Activated naive CD4-positive, alpha-beta T cell treated with anti-CD3 and anti-CD28 coated beads, Interleukin-2, amount 10 ng/mL, durations not matched to agents 7 days and 5 days (primary cell): ENCODE measurements at regions not wholly inside any gene's neighbourhood (a gene's known extent, or its start where the extent isn't known, plus 50 kb on each side); places are given as distances from the start of the nearest gene placed in this dataset.
"Not testable (repeated sequence)": the region's sequence is repeated elsewhere in the genome, so short reads cannot be mapped to it uniquely, and the experiment has no call there.

Source experiments
- CTCF ChIA-PET: fragments of 350-600 bp; sonication (Branson Sonifier 250); formaldehyde crosslinking; loops from one replicate; lab custom pipeline; 2021; ENCODE audit warnings: antibody characterized with exemption; lab: Charles Lee
- DNase-seq: peaks from one replicate; pipeline ENCODE4 v3.0.0-alpha.2; 2020
- H3K27ac Mint-ChIP-seq: one replicate; pipeline ENCODE4 v1.8.0; 2021; ENCODE audit warnings: mild to moderate bottlenecking, moderate library complexity, mixed read lengths
- H3K27me3 Mint-ChIP-seq: one replicate; pipeline ENCODE4 v1.8.0; 2021; ENCODE audit warnings: mild to moderate bottlenecking, mixed read lengths
- H3K36me3 Mint-ChIP-seq: one replicate; pipeline ENCODE4 v1.8.0; 2021; ENCODE audit warnings: mixed read lengths
- H3K4me1 Mint-ChIP-seq: one replicate; pipeline ENCODE4 v1.8.0; 2021; ENCODE audit warnings: mixed read lengths
- H3K4me3 Mint-ChIP-seq: one replicate; pipeline ENCODE4 v1.8.0; 2021; ENCODE audit warnings: mild to moderate bottlenecking, moderate library complexity, mixed read lengths
- H3K9me3 Mint-ChIP-seq: one replicate; pipeline ENCODE4 v1.8.0; 2021; ENCODE audit warnings: mixed read lengths

- H3K4me1 Mint-ChIP-seq, H3K4me3 Mint-ChIP-seq, H3K36me3 Mint-ChIP-seq, H3K27ac Mint-ChIP-seq, DNase-seq, H3K27me3 Mint-ChIP-seq, H3K9me3 Mint-ChIP-seq, CTCF ChIA-PET: not testable (repeated sequence)
Measured at GRCh38 chr10:87416892-87417291, 59.3 kb downstream of the NUTM2D start.

GRCh38 chr10:87422641-87423040 is 65.1 kb downstream of the NUTM2D start:
- H3K4me3 Mint-ChIP-seq, H3K36me3 Mint-ChIP-seq, H3K27me3 Mint-ChIP-seq, DNase-seq, H3K4me1 Mint-ChIP-seq, H3K27ac Mint-ChIP-seq, H3K9me3 Mint-ChIP-seq, CTCF ChIA-PET: not testable (repeated sequence)

- H3K36me3 Mint-ChIP-seq, H3K27ac Mint-ChIP-seq, H3K9me3 Mint-ChIP-seq, H3K27me3 Mint-ChIP-seq, CTCF ChIA-PET, DNase-seq, H3K4me1 Mint-ChIP-seq, H3K4me3 Mint-ChIP-seq: not testable (repeated sequence)
Measured at GRCh38 chr10:87424697-87425373, 67.3 kb downstream of the NUTM2D start.

- CTCF ChIA-PET, result not testable (repeated sequence)
Measured at GRCh38 chr10:87433836-87434235, 70.9 kb upstream of the MINPP1 start.

GRCh38 chr10:87435295-87435826 is 69.3 kb upstream of the MINPP1 start:
- H3K9me3 Mint-ChIP-seq, H3K27ac Mint-ChIP-seq, CTCF ChIA-PET, DNase-seq, H3K27me3 Mint-ChIP-seq, H3K4me1 Mint-ChIP-seq, H3K36me3 Mint-ChIP-seq, H3K4me3 Mint-ChIP-seq: not testable (repeated sequence)

More at GRCh38 chr10:87433836-87434235, 70.9 kb upstream of the MINPP1 start:
- H3K4me3 Mint-ChIP-seq, H3K27me3 Mint-ChIP-seq, H3K36me3 Mint-ChIP-seq, H3K4me1 Mint-ChIP-seq, DNase-seq, H3K27ac Mint-ChIP-seq, H3K9me3 Mint-ChIP-seq: not testable (repeated sequence)

- H3K4me3 Mint-ChIP-seq, H3K27me3 Mint-ChIP-seq, CTCF ChIA-PET, H3K36me3 Mint-ChIP-seq, H3K4me1 Mint-ChIP-seq, H3K27ac Mint-ChIP-seq, H3K9me3 Mint-ChIP-seq: not testable (repeated sequence)
- DNase-seq, result peak; percentile 27
Measured at GRCh38 chr10:87436104-87436503, 68.6 kb upstream of the MINPP1 start.

- H3K36me3 Mint-ChIP-seq, H3K4me1 Mint-ChIP-seq, H3K27me3 Mint-ChIP-seq, DNase-seq, H3K9me3 Mint-ChIP-seq, CTCF ChIA-PET, H3K27ac Mint-ChIP-seq, H3K4me3 Mint-ChIP-seq: not testable (repeated sequence)
Measured at GRCh38 chr10:87437450-87437849, 67.2 kb upstream of the MINPP1 start.
